Stimulated activated CD4-positive, alpha-beta T cell treated with anti-CD3 and anti-CD28 coated beads, Interleukin-12 subunit alpha, Interleukin-12 subunit beta, amount 100 ng/mL, for 24 hours (primary cell): ENCODE measurements at regions not wholly inside any gene's neighbourhood (a gene's known extent, or its start where the extent isn't known, plus 50 kb on each side); places are given as distances from the start of the nearest gene placed in this dataset.

Experiments used
- DNase-seq, 2 experiments: peaks; one replicate each; pipeline ENCODE4 v3.0.0-alpha.2; 2020; ENCODE audit warnings: low read depth in 2 of 2

- no peak for DNase-seq
Measured at GRCh38 chr15:62684123-62684808, 358.3 kb upstream of the TPM1 start.

- DNase-seq: no peak
Measured at GRCh38 chr15:62691008-62691407, 351.5 kb upstream of the TPM1 start.

- no peak for DNase-seq
Measured at GRCh38 chr15:62697636-62698035, 344.9 kb upstream of the TPM1 start.

GRCh38 chr15:62698646-62699045 lies 343.9 kb upstream of the TPM1 start:
- no peak for DNase-seq

DNA sequence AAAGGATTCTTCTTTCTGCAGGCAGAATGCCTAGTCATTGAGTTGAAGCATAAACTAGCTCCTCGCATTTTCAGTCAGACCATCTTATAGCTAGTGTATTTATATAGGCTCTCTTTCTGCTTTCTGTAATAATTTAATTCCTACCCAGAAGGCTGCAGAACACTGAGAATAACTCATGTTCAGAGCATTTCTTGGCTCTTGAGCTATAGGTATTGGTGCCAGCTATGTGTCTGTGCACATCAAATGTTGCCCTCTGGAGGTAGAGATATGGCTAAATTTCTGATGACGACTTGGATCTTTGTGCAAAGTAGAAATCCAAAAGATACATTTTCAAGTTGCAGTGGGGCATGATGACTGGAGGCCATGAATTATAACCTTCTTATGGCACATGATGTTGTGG lies 336.2 kb upstream of the TPM1 start:
- DNase-seq: no peak

- no peak for DNase-seq
Measured at GRCh38 chr15:62708470-62708869, 334.1 kb upstream of the TPM1 start.

GRCh38 chr15:62709261-62709660 lies 333.3 kb upstream of the TPM1 start:
- DNase-seq: no peak

- DNase-seq: no peak
Measured at GRCh38 chr15:62711691-62712454, 330.7 kb upstream of the TPM1 start.

- no peak for DNase-seq
Measured at GRCh38 chr15:62712455-62712839, 330.1 kb upstream of the TPM1 start.

GRCh38 chr15:62715946-62716345 lies 326.6 kb upstream of the TPM1 start:
- no peak for DNase-seq

GRCh38 chr15:62717496-62717895 lies 325.1 kb upstream of the TPM1 start:
- no peak for DNase-seq

GRCh38 chr15:62719316-62719715 lies 323.2 kb upstream of the TPM1 start:
- DNase-seq: no peak

DNA sequence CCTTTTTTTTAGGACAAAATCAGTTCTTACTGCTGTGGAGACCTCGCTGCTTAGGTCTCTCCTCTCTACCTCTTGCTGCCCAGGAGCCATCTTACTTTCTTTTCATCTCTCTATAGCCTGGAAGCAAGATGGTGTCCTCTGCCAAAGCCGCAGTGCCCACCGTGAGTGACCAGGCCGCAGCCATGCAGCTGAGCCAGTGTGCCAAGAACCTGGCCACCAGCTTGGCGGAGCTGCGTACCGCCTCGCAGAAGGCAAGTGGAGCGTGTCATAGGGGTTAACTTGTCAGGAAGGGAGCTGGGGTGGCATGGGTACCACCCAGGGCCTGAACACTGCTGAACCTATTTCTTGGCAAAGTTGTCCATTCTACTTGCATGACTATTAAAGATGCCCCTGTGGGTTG lies 320.3 kb upstream of the TPM1 start:
- no peak for DNase-seq

DNA sequence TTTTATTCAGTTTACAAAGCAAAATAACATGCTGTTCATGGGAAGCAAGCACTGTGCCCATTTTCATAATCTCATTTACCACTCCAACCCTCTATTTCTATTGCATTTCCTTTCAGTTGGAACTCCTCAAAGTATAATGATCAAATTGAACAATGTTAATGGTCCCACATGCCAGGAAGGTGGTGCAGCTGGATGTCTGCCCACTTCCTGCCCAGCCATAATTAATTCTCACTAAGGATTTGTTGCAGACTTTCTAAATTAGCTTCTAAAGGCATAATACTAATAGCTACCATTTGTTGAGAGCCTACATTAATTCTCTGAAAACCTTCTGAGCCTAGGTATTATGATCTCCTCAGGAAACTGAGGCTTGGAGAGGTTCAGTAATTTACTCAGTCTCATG lies 316.1 kb upstream of the TPM1 start:
- DNase-seq: no peak

DNA sequence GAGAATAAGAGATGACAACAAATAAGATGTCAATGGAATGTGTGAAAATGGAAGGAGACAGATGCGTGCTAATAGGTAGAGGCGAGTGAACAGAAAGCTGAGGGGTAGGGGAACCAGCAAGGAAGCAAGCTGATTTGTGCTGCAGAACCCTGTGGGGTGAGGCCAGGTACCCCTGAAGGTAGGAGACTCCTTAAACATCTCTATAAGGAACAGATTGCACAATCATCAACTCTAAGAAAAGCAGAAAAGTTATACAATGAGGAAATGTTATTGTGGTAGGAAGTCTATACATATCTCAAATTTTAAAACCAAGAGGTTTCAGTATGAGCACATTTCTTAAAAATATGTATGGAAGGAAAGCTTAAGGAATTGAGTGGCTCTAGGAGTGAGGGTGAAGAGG lies 315.0 kb upstream of the TPM1 start:
- DNase-seq: no peak

DNA sequence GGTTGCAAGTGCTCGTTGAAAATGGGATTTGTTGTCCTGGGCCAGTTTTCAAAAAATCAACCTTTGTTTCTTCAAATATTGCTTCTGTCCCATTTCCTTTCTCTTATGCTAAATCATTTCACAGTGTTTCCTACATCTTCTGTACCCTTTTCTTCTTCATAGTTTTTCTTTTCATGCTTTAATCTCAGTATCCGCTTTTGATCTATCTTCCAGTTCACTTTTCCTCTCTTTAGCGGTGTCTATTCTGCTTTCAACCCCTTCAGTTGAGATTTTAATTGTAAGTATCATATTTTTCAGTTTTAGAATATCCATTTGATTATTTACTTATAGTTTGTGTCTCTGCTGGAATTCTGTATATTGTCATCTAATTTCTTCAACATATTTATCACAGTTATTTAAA lies 311.7 kb upstream of the TPM1 start:
- DNase-seq: no peak

DNA sequence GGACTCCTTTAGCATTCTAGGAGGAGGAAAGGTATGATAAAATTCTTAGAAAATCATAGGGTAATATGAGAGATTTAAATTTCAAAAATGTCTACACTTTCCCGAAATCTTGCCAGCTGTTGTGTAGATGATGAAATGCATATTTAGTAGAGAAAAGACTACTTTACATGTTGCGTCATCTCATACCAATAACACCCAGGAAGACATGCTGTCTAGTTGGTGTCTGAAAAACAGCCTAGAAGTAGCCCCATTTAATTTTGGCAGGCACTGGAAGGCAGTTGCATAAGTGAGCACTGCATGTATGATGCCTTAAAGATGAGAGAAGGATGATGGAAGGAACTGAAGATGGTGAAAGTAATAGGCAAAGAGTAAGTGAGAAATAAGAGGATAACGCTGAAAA lies 310.5 kb upstream of the TPM1 start:
- no peak for DNase-seq

GRCh38 chr15:62734706-62735105 lies 307.8 kb upstream of the TPM1 start:
- no peak for DNase-seq

DNA sequence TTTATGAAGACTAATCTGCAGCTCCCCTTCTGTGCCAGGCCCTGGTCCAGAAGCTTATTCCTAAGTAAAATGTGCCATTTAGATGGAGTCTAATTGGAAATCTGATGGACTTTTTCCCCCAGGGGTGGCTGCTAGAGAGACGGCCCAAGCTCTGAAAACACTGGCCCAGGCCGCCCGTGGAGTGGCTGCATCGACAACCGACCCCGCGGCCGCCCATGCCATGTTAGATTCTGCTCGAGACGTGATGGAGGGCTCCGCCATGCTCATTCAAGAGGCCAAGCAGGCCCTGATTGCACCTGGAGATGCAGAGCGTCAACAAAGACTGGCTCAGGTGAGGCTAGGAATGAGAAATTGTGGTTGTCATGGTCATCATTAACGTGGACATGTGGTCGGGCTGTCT lies 305.8 kb upstream of the TPM1 start:
- DNase-seq: no peak

DNA sequence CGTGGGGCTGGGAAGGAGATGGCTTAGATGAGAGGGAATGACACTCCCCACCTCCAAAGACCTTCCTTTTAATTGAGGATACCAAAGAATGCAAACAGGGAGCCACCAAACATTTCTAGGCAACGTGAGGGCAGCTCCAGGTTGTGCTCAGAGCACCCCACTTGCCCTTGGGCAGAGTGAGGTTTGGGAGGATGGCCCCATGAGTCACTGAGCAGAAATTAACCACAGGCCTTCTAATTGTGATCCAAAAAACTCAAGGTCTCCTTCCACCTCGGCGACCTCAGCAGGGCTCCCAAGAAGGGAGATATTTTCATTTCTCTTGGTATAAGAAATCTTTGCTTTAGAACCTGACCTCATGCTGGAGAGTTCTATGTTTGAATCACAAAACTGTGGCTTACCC lies 305.0 kb upstream of the TPM1 start:
- DNase-seq: no peak

DNA sequence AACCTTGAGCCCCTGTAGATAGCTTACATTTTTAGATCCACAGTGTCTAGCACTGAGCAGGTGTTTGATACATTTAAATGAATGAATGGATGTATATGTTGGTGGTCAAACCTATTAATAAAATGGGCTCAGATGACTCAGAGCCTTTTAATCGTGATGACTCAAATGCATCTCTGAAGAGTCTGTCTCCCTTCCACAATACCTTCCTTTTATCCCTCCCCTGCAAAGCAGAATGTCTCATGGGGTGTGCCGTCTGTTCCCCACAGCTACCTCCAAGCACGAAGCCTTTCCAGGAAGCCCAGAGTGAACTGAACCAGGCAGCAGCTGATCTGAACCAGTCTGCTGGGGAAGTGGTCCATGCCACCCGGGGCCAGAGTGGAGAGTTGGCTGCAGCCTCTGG lies 303.5 kb upstream of the TPM1 start:
- no peak for DNase-seq

- DNase-seq: no peak
Measured at GRCh38 chr15:62739507-62739906, 303.0 kb upstream of the TPM1 start.

GRCh38 chr15:62740141-62741004 lies 302.2 kb upstream of the TPM1 start:
- DNase-seq: no peak
